Thoracic aorta (tissue), 2 donors: ENCODE measurements at regions not wholly inside any gene's neighbourhood (a gene's known extent, or its start where the extent isn't known, plus 50 kb on each side); places are given as distances from the start of the nearest gene placed in this dataset.

Experiments
- ATAC-seq: fragments of 150-250 bp; one replicate; pipeline ENCODE4 v1.8.0; 2017; ENCODE audit warnings: low read depth; ENCODE audit not compliant: insufficient number of reproducible peaks, low FRiP score
- DNase-seq: peaks from one replicate; pipeline ENCODE4 v3.0.0-alpha.2; 2020; ENCODE audit warnings: low spot score
- H3K27ac ChIP-seq, 2 donors: fragments of 200-600 bp; sonication (generic); 1 replicate in 1 of 2; 2 replicates in 1 of 2; pipeline ENCODE4 v1.5.1; 2016; ENCODE audit warnings: mild to moderate bottlenecking in 2 of 2, moderate library complexity in 2 of 2
- H3K27me3 ChIP-seq: fragments of 200-600 bp; sonication (generic); replicated peaks from 2 replicates; pipeline ENCODE4 v1.6.0; 2016; ENCODE audit warnings: mild to moderate bottlenecking; ENCODE audit not compliant: insufficient read depth
- H3K36me3 ChIP-seq: fragments of 200-600 bp; sonication (generic); one replicate; pipeline ENCODE4 v1.5.1; 2016
- H3K4me1 ChIP-seq, 2 donors: fragments of 200-600 bp; sonication (generic); 1 replicate in 1 of 2; 2 replicates in 1 of 2; pipeline versions ENCODE4 v1.5.1 to v1.6.0; 2016; ENCODE audit warnings: low read depth in 2 of 2, mild to moderate bottlenecking in 1 of 2; ENCODE audit not compliant: control insufficient read depth in 1 of 2
- H3K4me3 ChIP-seq: fragments of 200-600 bp; sonication (generic); 2 replicates; pipeline ENCODE4 v1.5.1; 2016; ENCODE audit warnings: mild to moderate bottlenecking
- H3K9me3 ChIP-seq: fragments of 200-600 bp; sonication (generic); 2 replicates; pipeline ENCODE4 v1.5.1; 2016
- TF ChIP-seq, protein P1 (sequence below): fragments of 200-600 bp; sonication (generic); IDR thresholded peaks from one replicate; pipeline ENCODE4 v1.5.1; 2019; ENCODE audit warnings: antibody characterized with exemption

DNA sequence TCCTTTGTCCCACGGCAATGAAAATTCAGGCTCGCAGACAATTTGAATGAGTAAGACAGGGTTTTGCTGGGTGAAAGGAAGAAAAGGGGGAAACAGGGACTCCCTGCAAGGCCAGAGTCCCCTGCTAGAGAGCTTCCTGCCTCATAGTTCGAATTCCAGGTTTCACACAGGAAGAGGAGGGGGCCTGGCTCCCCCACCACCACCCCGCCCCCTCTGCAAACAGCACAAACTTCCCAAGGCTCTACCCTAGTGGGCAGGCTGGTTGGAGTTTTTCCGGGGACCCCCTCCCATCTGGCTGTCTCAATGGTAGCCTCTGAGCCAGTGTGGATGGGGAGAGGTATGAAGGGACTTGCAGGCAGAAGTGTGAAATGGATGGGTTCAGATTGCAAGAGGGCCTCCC, 57.4 kb upstream of the NEBL start:
- no peak for ATAC-seq
- H3K9me3 ChIP-seq, result no peaks in the 10 kb centered on the region
- DNase-seq, result no peak

GRCh38 chr10:20953120-20953519, 56.0 kb upstream of the NEBL start:
- TF ChIP-seq, protein P1, sequence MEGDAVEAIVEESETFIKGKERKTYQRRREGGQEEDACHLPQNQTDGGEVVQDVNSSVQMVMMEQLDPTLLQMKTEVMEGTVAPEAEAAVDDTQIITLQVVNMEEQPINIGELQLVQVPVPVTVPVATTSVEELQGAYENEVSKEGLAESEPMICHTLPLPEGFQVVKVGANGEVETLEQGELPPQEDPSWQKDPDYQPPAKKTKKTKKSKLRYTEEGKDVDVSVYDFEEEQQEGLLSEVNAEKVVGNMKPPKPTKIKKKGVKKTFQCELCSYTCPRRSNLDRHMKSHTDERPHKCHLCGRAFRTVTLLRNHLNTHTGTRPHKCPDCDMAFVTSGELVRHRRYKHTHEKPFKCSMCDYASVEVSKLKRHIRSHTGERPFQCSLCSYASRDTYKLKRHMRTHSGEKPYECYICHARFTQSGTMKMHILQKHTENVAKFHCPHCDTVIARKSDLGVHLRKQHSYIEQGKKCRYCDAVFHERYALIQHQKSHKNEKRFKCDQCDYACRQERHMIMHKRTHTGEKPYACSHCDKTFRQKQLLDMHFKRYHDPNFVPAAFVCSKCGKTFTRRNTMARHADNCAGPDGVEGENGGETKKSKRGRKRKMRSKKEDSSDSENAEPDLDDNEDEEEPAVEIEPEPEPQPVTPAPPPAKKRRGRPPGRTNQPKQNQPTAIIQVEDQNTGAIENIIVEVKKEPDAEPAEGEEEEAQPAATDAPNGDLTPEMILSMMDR, result no peak
- ATAC-seq (no peak), DNase-seq (no peak)
- Histone ChIP-seq H3K4me1 (no peaks in the 10 kb centered on the region), H3K36me3 (no peaks in the 10 kb centered on the region), H3K27me3 (no peaks in the 10 kb centered on the region), H3K27ac (no peak overlapping the region), H3K9me3 (no peaks in the 10 kb centered on the region), H3K4me3 (no peak overlapping the region)

More for the DNA sequence above, 57.4 kb upstream of the NEBL start:
- TF ChIP-seq, protein P1, result no peak
- Histone ChIP-seq H3K4me1 (no peaks in the 10 kb centered on the region), H3K4me3 (no peak overlapping the region), H3K36me3 (no peaks in the 10 kb centered on the region), H3K27me3 (no peaks in the 10 kb centered on the region), H3K27ac (no peak overlapping the region)

GRCh38 chr10:20949967-20950366, 52.9 kb upstream of the NEBL start:
- ATAC-seq, result no peak
- Histone ChIP-seq H3K4me3 (no peak overlapping the region), H3K4me1 (no peaks in the 10 kb centered on the region), H3K27ac (no peak overlapping the region), H3K36me3 (no peaks in the 10 kb centered on the region), H3K27me3 (no peaks in the 10 kb centered on the region), H3K9me3 (no peaks in the 10 kb centered on the region)
- TF ChIP-seq, protein P1, result no peak
- no peak for DNase-seq

DNA sequence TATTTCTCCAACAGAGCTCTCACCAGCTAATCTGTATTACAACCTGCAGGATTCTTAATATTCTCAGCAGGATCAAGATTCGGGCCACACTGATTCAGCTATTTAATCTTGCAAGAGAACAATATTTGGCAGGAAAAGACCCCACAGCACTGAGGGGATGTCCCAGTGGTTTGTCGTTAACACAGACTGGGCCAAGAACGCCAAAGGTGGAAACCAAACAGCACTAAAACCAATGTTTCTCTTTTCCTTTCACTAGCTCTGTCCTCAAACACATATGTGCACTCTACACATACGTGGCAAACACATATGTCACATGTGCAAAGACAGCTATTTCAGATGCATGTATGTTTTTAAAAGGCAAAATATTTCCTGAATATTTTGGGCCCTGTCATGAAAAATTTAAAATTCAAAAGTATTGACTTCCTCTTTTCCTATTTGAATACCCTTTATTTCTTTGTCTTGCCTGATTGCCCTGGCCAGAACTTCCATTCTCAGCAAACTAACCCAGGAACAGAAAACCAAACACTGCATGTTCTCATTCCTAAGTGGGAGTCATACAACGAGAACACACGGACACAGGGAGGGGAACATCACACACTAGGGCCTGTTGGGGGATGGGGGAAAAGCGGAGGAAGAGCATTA, 51.7 kb upstream of the NEBL start:
- Histone ChIP-seq H3K27ac (no peak overlapping the region), H3K27me3 (no peaks in the 10 kb centered on the region), H3K4me1 (no peaks in the 10 kb centered on the region), H3K36me3 (no peaks in the 10 kb centered on the region), H3K4me3 (no peak overlapping the region), H3K9me3 (no peaks in the 10 kb centered on the region)
- no peak for DNase-seq
- TF ChIP-seq, protein P1, result no peak
- no peak for ATAC-seq
